GM23248 (cell line): ENCODE measurements at regions not wholly inside any gene's neighbourhood (a gene's known extent, or its start where the extent isn't known, plus 50 kb on each side); places are given as distances from the start of the nearest gene placed in this dataset.

Experiments used
- EZH2 ChIP-seq: fragments of 200-600 bp; sonication (generic); IDR thresholded peaks from 2 replicates; pipeline ENCODE4 v1.6.1; 2018; ENCODE audit warnings: antibody characterized with exemption, mild to moderate bottlenecking; ENCODE audit not compliant: insufficient read depth, poor library complexity, severe bottlenecking
- EZH2phosphoT487 ChIP-seq: fragments of 200-600 bp; sonication (generic); IDR thresholded peaks from 2 replicates; pipeline ENCODE4 v1.6.1; 2018; ENCODE audit warnings: antibody characterized with exemption, moderate library complexity, mild to moderate bottlenecking, low read depth; ENCODE audit not compliant: insufficient read depth

GRCh38 chr17:62303476-62303875, 76.9 kb upstream of the EFCAB3 start:
- no peak for TF ChIP-seq EZH2
- no peak for TF ChIP-seq EZH2phosphoT487
